Activated B cell treated with CpG ODN at 0.5 μM for 24 hours (primary cell): ENCODE measurements at regions not wholly inside any gene's neighbourhood (a gene's known extent, or its start where the extent isn't known, plus 50 kb on each side); places are given as distances from the start of the nearest gene placed in this dataset.

Experiments
- ATAC-seq: fragments of 200-7000 bp; cut with Tn5 transposase; one replicate; pipeline ENCODE4 v1.10.0; 2021; ENCODE audit warnings: low read depth, mild to moderate bottlenecking, moderate library complexity
- CTCF ChIA-PET: fragments of 350-600 bp; sonication (Branson Sonifier 250); formaldehyde crosslinking; loops from one replicate; lab custom pipeline; 2021; ENCODE audit warnings: antibody characterized with exemption; lab: Charles Lee
- POLR2A ChIA-PET: fragments of 350-600 bp; sonication (Branson Sonifier 250); formaldehyde crosslinking; loops from one replicate; lab custom pipeline; 2021; ENCODE audit warnings: antibody characterized with exemption; lab: Charles Lee
- DNase-seq: peaks from one replicate; pipeline ENCODE4 v3.0.0; 2022
- H3K27ac Mint-ChIP-seq: one replicate; pipeline ENCODE4 v1.8.0; 2020; ENCODE audit warnings: mixed read lengths
- H3K27me3 Mint-ChIP-seq: one replicate; pipeline ENCODE4 v1.8.0; 2021; ENCODE audit warnings: mixed read lengths
- H3K36me3 Mint-ChIP-seq: one replicate; pipeline ENCODE4 v1.8.0; 2021; ENCODE audit warnings: low read depth, mixed read lengths
- H3K4me1 Mint-ChIP-seq: one replicate; pipeline ENCODE4 v1.8.0; 2021; ENCODE audit warnings: mixed read lengths
- H3K4me3 Mint-ChIP-seq: one replicate; pipeline ENCODE4 v1.8.0; 2020; ENCODE audit warnings: mild to moderate bottlenecking, mixed read lengths
- H3K9me3 Mint-ChIP-seq: one replicate; pipeline ENCODE4 v1.8.0; 2020; ENCODE audit warnings: mixed read lengths
- intact Hi-C: fragments of 100-400 bp; cut with micrococcal nuclease; formaldehyde crosslinking; loops from one replicate; pipeline ENCODE4 v1.15.1; 2024
- TF ChIP-seq, protein P1 (sequence below): fragments of 200-600 bp; IDR thresholded peaks from one replicate; pipeline ENCODE4 v1.8.0; 2022; ENCODE audit warnings: antibody characterized with exemption, mild to moderate bottlenecking

DNA sequence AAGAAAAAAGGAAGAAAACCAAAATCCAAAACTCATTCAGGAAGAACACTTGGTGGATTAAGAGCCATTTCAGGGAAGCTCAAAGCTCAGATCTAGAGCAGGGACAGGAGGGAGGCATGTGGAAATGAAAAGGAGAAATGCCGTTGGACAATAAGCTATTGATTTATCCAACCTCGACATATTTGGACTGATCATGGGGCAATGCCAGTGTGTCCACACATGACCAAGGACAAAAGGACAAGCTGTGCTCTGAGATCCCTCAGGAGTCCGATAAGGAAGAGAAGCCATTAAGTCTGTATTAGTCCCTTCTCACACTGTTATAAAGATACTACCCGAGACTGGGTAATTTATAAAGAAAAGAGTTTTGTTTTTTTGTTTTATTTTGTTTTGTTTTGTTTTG, 684.0 kb upstream of the CELF2 start:
- ChIA-PET CTCF (no interaction called here), POLR2A (no interaction called here)
- no peak for DNase-seq
- no peak for ATAC-seq
- Mint-ChIP-seq H3K4me3 (no peak overlapping the region), H3K4me1 (no peaks in the 10 kb centered on the region), H3K27ac (no peak overlapping the region), H3K27me3 (no peaks in the 10 kb centered on the region), H3K9me3 (peaks cover 2% of the 10 kb centered on the region), H3K36me3 (no peaks in the 10 kb centered on the region)
- TF ChIP-seq, protein P1, sequence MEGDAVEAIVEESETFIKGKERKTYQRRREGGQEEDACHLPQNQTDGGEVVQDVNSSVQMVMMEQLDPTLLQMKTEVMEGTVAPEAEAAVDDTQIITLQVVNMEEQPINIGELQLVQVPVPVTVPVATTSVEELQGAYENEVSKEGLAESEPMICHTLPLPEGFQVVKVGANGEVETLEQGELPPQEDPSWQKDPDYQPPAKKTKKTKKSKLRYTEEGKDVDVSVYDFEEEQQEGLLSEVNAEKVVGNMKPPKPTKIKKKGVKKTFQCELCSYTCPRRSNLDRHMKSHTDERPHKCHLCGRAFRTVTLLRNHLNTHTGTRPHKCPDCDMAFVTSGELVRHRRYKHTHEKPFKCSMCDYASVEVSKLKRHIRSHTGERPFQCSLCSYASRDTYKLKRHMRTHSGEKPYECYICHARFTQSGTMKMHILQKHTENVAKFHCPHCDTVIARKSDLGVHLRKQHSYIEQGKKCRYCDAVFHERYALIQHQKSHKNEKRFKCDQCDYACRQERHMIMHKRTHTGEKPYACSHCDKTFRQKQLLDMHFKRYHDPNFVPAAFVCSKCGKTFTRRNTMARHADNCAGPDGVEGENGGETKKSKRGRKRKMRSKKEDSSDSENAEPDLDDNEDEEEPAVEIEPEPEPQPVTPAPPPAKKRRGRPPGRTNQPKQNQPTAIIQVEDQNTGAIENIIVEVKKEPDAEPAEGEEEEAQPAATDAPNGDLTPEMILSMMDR, result no peak
- intact Hi-C loops, result no loop called here

DNA sequence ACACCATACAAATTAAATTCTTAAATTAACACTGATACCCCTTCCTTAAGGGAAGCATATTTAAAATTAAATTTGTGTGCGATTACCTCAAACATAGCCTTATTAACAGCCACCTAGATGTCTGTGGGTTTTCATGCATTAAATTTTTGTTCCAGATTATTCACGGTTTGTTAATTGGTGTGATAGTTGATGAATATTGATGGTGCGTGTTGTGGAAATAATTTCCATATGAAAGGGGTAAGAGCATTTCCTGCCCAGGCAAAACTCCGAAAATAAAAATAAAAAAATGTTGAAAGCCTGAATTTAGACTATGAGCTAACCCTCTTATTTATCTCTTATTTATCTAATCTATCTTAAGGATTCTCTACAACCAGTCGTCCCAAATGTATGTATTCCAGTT, 679.3 kb upstream of the CELF2 start:
- Mint-ChIP-seq H3K9me3 (peaks cover 2% of the 10 kb centered on the region), H3K27me3 (no peaks in the 10 kb centered on the region), H3K27ac (no peak overlapping the region), H3K36me3 (no peaks in the 10 kb centered on the region), H3K4me1 (no peaks in the 10 kb centered on the region), H3K4me3 (no peak overlapping the region)
- TF ChIP-seq, protein P1, result no peak
- intact Hi-C loops, result no loop called here
- DNase-seq (no peak), ATAC-seq (no peak)
- POLR2A ChIA-PET, result no interaction called here
- CTCF ChIA-PET, result no interaction called here

DNA sequence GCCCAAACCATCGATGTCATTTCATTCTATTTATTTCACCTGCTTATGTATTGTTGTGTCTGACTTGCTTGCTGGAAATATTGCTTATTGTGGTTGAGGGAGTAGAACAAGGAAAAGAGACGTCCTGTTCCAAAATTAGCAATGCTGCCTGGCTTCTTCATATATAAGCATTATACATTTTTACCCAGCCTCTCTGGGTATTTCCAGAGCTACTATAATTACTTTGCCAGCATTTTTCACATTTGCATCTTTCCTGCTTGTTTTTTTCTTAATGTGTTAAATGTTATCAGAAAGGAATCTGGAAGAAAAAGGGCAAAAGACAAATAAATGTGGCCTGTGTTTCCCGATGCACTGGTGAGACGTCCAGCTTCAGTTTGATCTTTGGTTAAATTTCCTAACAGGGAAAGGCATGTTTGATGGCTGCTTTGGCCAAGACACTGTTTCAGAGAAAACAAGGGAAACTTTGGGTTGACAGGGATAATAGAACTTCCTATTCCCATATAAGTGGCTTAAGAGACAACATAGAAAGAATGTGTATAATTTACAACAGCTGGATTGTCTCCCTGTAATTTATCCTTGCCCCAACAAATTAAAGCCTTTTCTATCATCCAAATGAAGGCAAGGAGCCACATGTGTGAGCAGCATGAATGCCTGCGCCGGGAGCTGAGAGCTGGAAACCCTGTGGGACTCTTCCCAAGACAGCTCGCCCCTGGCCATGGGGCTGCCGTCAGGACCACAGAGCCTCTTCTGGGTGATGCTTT, 671.1 kb upstream of the CELF2 start:
- H3K36me3 Mint-ChIP-seq, result no peaks in the 10 kb centered on the region
- POLR2A ChIA-PET, result no interaction called here
- no peaks in the 10 kb centered on the region for H3K27me3 Mint-ChIP-seq
- ATAC-seq (no peak), DNase-seq (no peak)
- CTCF ChIA-PET, result no interaction called here
- no peak overlapping the region for H3K27ac Mint-ChIP-seq
- peaks cover 4% of the 10 kb centered on the region for H3K9me3 Mint-ChIP-seq
- TF ChIP-seq, protein P1, result no peak
- H3K4me3 Mint-ChIP-seq, result no peak overlapping the region
- H3K4me1 Mint-ChIP-seq, result no peaks in the 10 kb centered on the region
- intact Hi-C loops, result no loop called here

DNA sequence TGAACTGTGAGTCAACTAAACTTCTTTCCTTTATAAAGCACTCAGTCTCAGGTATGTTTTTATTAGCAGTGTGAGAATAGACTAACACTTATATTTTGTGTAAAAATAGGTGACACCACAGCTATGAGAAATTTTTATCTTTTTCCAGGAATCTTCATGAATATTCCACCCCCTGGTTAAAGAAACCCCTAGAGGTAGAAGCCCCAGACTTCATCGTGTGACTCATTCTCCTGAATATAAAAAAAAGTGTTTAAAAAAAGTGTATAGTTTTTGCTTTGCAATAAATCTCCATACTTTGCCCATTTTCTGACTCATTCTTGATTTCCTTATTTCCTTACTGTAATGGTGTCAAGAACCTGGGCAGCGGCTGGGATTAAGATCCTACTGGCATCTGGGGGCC, 667.6 kb upstream of the CELF2 start:
- TF ChIP-seq, protein P1, result no peak
- CTCF ChIA-PET, result no interaction called here
- Mint-ChIP-seq H3K9me3 (no peaks in the 10 kb centered on the region), H3K36me3 (no peaks in the 10 kb centered on the region), H3K27ac (no peak overlapping the region), H3K27me3 (no peaks in the 10 kb centered on the region), H3K4me1 (no peaks in the 10 kb centered on the region), H3K4me3 (no peak overlapping the region)
- ATAC-seq (no peak), DNase-seq (no peak)
- POLR2A ChIA-PET, result no interaction called here
- intact Hi-C loops, result no loop called here

DNA sequence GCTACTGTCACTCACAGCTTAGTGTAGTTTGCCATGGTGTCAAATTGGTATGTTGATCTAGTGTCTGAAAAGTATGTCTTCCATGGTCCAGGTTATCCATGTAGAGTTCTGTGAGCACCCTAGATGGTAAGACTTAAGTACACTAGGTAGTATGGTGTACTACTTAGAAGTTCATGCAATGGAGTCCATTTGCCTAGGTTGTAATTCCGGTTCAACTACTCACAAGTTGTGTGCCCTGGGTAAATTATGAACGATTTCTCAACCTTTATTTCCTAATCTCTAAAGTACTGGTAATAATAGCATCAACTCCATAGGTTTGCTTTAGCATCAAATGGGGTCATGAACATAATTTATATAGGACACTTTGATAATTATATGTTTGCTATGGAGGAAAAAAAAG, 666.2 kb upstream of the CELF2 start:
- intact Hi-C loops, result no loop called here
- CTCF ChIA-PET, result no interaction called here
- POLR2A ChIA-PET, result no interaction called here

More for the DNA sequence above, 666.2 kb upstream of the CELF2 start:
- DNase-seq, result no peak
- no peaks in the 10 kb centered on the region for H3K27me3 Mint-ChIP-seq
- TF ChIP-seq, protein P1, result no peak
- H3K4me3 Mint-ChIP-seq, result no peak overlapping the region
- H3K4me1 Mint-ChIP-seq, result no peaks in the 10 kb centered on the region
- no peak overlapping the region for H3K27ac Mint-ChIP-seq
- no peak for ATAC-seq
- no peaks in the 10 kb centered on the region for H3K9me3 Mint-ChIP-seq
- H3K36me3 Mint-ChIP-seq, result no peaks in the 10 kb centered on the region
